GM10266 (cell line): ENCODE measurements at regions not wholly inside any gene's neighbourhood (a gene's known extent, or its start where the extent isn't known, plus 50 kb on each side); places are given as distances from the start of the nearest gene placed in this dataset.

ENCODE experiments used
- DNase-seq: peaks from one replicate; pipeline ENCODE4 v3.0.0; 2012; ENCODE audit errors: extremely low spot score
- CTCF ChIP-seq: IDR thresholded peaks from 2 replicates; pipeline ENCODE4 v1.5.1; 2012; ENCODE audit warnings: mild to moderate bottlenecking, low read depth; ENCODE audit not compliant: control insufficient read depth, insufficient read depth; ENCODE audit errors: missing control alignments

DNA sequence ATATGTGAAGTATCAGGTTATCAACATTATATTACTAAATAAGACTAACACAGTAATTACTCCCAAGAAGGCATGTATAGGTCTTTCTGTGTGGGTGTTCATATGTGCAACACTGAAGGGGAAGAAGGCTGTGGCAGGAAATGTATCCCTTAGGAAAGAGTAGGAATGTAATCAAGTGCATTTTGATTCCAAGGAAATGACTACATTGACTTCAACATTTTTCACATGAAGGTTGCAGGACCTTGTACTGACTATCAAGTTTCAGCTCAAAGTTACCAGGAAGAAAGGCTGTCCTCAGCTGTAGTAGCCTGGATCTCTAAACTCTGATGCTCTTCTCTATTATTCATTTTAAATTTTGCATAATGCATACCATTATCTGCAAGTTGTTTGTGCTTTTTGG lies 680.8 kb downstream of the NYAP2 start:
- no peak for DNase-seq
- no peak for TF ChIP-seq CTCF

DNA sequence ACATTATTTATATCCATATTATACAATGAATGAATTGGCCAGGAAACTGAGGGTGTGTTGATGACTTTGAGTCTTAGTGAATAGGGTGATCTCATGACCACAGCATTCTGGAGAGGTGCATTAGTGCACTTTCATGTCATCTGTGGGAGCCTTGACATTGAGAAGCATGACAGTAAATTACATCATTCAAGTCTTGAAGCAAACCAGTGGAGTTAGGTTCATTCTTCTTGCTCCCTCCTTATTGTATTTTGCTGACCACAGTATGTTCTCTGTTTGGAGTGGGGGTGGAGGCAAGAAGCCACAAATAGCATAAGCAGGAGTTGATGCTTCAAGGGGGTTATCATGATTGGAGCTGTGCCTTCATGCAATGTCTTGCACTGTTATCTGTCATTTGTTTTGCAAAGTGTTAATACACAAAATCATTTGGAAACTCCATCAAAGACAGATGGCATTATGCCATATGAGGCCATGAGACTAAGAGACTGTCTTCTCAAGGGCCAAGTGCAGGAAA lies 680.2 kb downstream of the NYAP2 start:
- no peak for DNase-seq
- no peak for TF ChIP-seq CTCF

DNA sequence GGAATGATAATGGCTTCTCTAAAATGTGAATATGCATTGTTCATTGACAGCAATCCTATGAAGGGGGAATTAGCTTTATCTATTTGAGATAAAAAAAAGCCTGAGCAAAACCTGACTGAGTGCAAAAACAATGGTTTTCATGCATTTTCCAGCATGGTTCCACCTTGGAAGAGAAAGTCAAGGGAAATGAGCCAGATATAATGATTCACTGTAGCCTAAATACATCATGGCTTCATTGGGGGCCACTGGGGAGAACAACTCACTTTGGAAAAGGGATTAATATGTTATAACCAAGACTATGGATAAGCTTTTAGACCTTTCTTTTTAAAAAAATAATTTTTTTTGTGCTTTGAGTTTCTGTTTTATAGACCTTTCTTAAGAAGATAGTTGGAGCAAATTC lies 679.7 kb downstream of the NYAP2 start:
- DNase-seq = no peak
- TF ChIP-seq CTCF = no peak

GRCh38 chr2:226078666-226079065 lies 679.2 kb downstream of the NYAP2 start:
- DNase-seq = no peak
- no peak for TF ChIP-seq CTCF

DNA sequence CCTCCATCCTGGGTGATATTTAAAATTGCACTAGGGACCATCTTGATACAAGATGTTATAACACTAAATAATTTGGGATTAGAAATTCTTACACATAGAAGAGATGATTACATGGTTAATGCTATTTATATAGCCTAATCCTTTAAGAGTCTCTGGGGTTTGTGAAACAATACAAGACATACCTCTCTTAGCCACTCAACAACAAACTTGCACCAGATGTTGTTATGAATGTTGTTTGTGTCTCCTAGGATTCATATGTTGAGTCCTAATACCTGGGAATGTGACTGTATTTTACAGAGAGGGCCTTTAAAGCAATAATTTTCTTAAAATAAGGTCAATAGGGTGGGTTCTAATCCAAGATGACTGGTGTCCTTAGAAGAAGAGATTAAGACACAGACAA lies 678.3 kb downstream of the NYAP2 start:
- TF ChIP-seq CTCF = no peak
- no peak for DNase-seq

- no peak for DNase-seq
- TF ChIP-seq CTCF = no peak
These were observed 677.5 kb downstream of the NYAP2 start for GRCh38 chr2:226077031-226077430.

- DNase-seq = no peak
These were observed 677.0 kb downstream of the NYAP2 start for GRCh38 chr2:226076529-226076928.

More at GRCh38 chr2:226076529-226076928, 677.0 kb downstream of the NYAP2 start:
- TF ChIP-seq CTCF = no peak
